CD14-positive monocyte (primary cell): ENCODE measurements at regions not wholly inside any gene's neighbourhood (a gene's known extent, or its start where the extent isn't known, plus 50 kb on each side); places are given as distances from the start of the nearest gene placed in this dataset.

Experiments used
- DNase-seq, 3 donors: peaks; one replicate each; pipeline ENCODE4 v3.0.0-alpha.2; 2011 to 2022
- H2AFZ ChIP-seq: 2 replicates; pipeline ENCODE4 v1.6.0; 2012; ENCODE audit warnings: mild to moderate bottlenecking, low read depth, low read length, inconsistent platforms; ENCODE audit not compliant: insufficient read depth, poor library complexity, severe bottlenecking
- H3K27ac ChIP-seq, 2 donors: 1 replicate in 1 of 2; 2 replicates in 1 of 2; pipeline ENCODE4 v1.5.1; 2012 to 2013; ENCODE audit warnings: low read length in 2 of 2, control low read depth in 1 of 2, inconsistent platforms in 1 of 2, low read depth in 1 of 2, mild to moderate bottlenecking in 1 of 2
- H3K27me3 ChIP-seq, 2 donors: one replicate each; pipeline versions ENCODE4 v1.6.0 to v1.6.1; 2011 to 2013; ENCODE audit warnings: low read length in 2 of 2; ENCODE audit not compliant: control insufficient read depth in 2 of 2, insufficient read depth in 2 of 2
- H3K36me3 ChIP-seq, 2 donors: replicated peaks in 1 of 2; 1 replicate in 1 of 2; 2 replicates in 1 of 2; pipeline versions ENCODE4 v1.5.1 to v1.6.1; 2012 to 2013; ENCODE audit warnings: low read length in 2 of 2, control low read depth in 1 of 2, inconsistent platforms in 1 of 2, mild to moderate bottlenecking in 1 of 2; ENCODE audit not compliant: insufficient read depth in 2 of 2, control insufficient read depth in 1 of 2
- H3K4me1 ChIP-seq, 2 donors: 1 replicate in 1 of 2; 2 replicates in 1 of 2; pipeline versions ENCODE4 v1.5.1 to v1.6.1; 2012 to 2013; ENCODE audit warnings: low read length in 2 of 2, control low read depth in 1 of 2, inconsistent platforms in 1 of 2, mild to moderate bottlenecking in 1 of 2, moderate library complexity in 1 of 2; ENCODE audit not compliant: insufficient read depth in 2 of 2, control insufficient read depth in 1 of 2
- H3K4me2 ChIP-seq: replicated peaks from 2 replicates; pipeline ENCODE3; 2012; ENCODE audit warnings: low read length, moderate library complexity, mild to moderate bottlenecking; ENCODE audit not compliant: poor library complexity, severe bottlenecking; ENCODE audit errors: extremely low read depth
- H3K4me3 ChIP-seq, 3 experiments: fragments of 200-600 bp in 1 of 3; sonication (generic) in 1 of 3; replicated peaks in 1 of 3; 1 replicate in 2 of 3; 2 replicates in 1 of 3; pipeline ENCODE4 v1.5.1; 2011 to 2013; ENCODE audit warnings: low read length in 3 of 3, mild to moderate bottlenecking in 3 of 3, control low read depth in 2 of 3, low read depth in 2 of 3, inconsistent platforms in 1 of 3, moderate library complexity in 1 of 3
- H3K79me2 ChIP-seq: 2 replicates; pipeline ENCODE4 v1.6.0; 2012; ENCODE audit warnings: mild to moderate bottlenecking, control low read depth, inconsistent platforms, low read length, moderate library complexity; ENCODE audit not compliant: insufficient read depth
- H3K9ac ChIP-seq: 2 replicates; pipeline ENCODE4 v1.6.0; 2017; ENCODE audit warnings: low read length, mild to moderate bottlenecking; ENCODE audit not compliant: insufficient read depth, poor library complexity, severe bottlenecking
- H3K9me3 ChIP-seq, 2 donors: replicated peaks in 1 of 2; 1 replicate in 1 of 2; 2 replicates in 1 of 2; pipeline versions ENCODE4 v1.5.1 to v1.6.1; 2012 to 2013; ENCODE audit warnings: low read length in 2 of 2, control low read depth in 1 of 2; ENCODE audit not compliant: control insufficient read depth in 1 of 2, insufficient read depth in 1 of 2
- H4K20me1 ChIP-seq: 2 replicates; pipeline ENCODE4 v1.6.0; 2012; ENCODE audit warnings: mild to moderate bottlenecking, low read length, control low read depth, moderate library complexity; ENCODE audit not compliant: insufficient read depth
- H3K27ac Mint-ChIP-seq, 7 donors: one replicate each; pipeline ENCODE4 v1.8.0; 2020; ENCODE audit warnings: mild to moderate bottlenecking in 7 of 7, mixed read lengths in 7 of 7, moderate library complexity in 6 of 7, inconsistent platforms in 2 of 7
- H3K27me3 Mint-ChIP-seq, 3 donors: one replicate each; pipeline ENCODE4 v1.8.0; 2021 to 2022; ENCODE audit warnings: low read depth in 3 of 3, mild to moderate bottlenecking in 3 of 3, mixed read lengths in 3 of 3, moderate library complexity in 3 of 3, inconsistent platforms in 1 of 3
- H3K36me3 Mint-ChIP-seq, 2 donors: one replicate each; pipeline ENCODE4 v1.8.0; 2020; ENCODE audit warnings: mixed read lengths in 2 of 2, inconsistent platforms in 1 of 2, mild to moderate bottlenecking in 1 of 2
- H3K4me1 Mint-ChIP-seq: one replicate; pipeline ENCODE4 v1.8.0; 2020; ENCODE audit warnings: mild to moderate bottlenecking, mixed read lengths
- H3K4me3 Mint-ChIP-seq, 2 donors: one replicate each; pipeline ENCODE4 v1.8.0; 2020; ENCODE audit warnings: mild to moderate bottlenecking in 2 of 2, mixed read lengths in 2 of 2, moderate library complexity in 1 of 2
- H3K9me3 Mint-ChIP-seq, 7 donors: one replicate each; pipeline ENCODE4 v1.8.0; 2020 to 2022; ENCODE audit warnings: mixed read lengths in 7 of 7, mild to moderate bottlenecking in 6 of 7, moderate library complexity in 6 of 7, inconsistent platforms in 2 of 7
- CTCF ChIP-seq: fragments of 200-600 bp; IDR thresholded peaks from one replicate; pipeline ENCODE4 v1.8.0; 2022; ENCODE audit warnings: antibody characterized with exemption, mild to moderate bottlenecking
- WGBS: methylation state at CpG from one replicate; pipeline ENCODE4 v1.1.5; 2013; ENCODE audit warnings: missing lambda C conversion rate; ENCODE audit not compliant: insufficient coverage; 5-methylcytosine and 5-hydroxymethylcytosine counted together
- intact Hi-C, 2 donors: fragments of 100-400 bp; cut with micrococcal nuclease; formaldehyde crosslinking; loops; one replicate each; pipeline versions ENCODE4 v1.15.0 to v1.15.1; 2023

GRCh38 chr1:2867087-2867425 lies 65.6 kb upstream of the TTC34 start:
- Histone ChIP-seq H3K79me2 (no peaks in the 10 kb centered on the region), H3K9ac (no peak overlapping the region), H4K20me1 (no peaks in the 10 kb centered on the region), H3K36me3 (no peaks in the 10 kb centered on the region), H2AFZ (no peak overlapping the region), H3K4me1 (no peaks in the 10 kb centered on the region), H3K4me3 (no peak overlapping the region), H3K27ac (no peak overlapping the region), H3K27me3 (no peaks in the 10 kb centered on the region), H3K9me3 (peaks cover 13 to 21% of the 10 kb centered on the region in 2 donors), H3K4me2 (no peak overlapping the region)
- DNase-seq: no peak
- intact Hi-C loops: no loop called here
- WGBS: 96% methylated on average over 11 of the region's 11 CpGs
- no peak overlapping the region for H3K27ac Mint-ChIP-seq
- no peak for TF ChIP-seq CTCF
- peaks cover 14 to 19% (median 16%) of the 10 kb centered on the region in 7 donors for H3K9me3 Mint-ChIP-seq
- H3K4me1 Mint-ChIP-seq: no peaks in the 10 kb centered on the region
- H3K36me3 Mint-ChIP-seq: no peaks in the 10 kb centered on the region
- H3K4me3 Mint-ChIP-seq: no peak overlapping the region
- peaks cover 2 to 20% (median 2%) of the 10 kb centered on the region in 3 donors for H3K27me3 Mint-ChIP-seq

GRCh38 chr1:2867861-2868260 lies 66.4 kb upstream of the TTC34 start:
- no peak overlapping the region for H3K27ac Mint-ChIP-seq
- Histone ChIP-seq H3K36me3 (no peaks in the 10 kb centered on the region), H4K20me1 (no peaks in the 10 kb centered on the region), H3K4me2 (no peak overlapping the region), H3K4me3 (no peak overlapping the region), H2AFZ (no peak overlapping the region), H3K4me1 (no peaks in the 10 kb centered on the region), H3K79me2 (no peaks in the 10 kb centered on the region), H3K9me3 (peaks cover 13 to 25% of the 10 kb centered on the region in 2 donors), H3K27ac (no peak overlapping the region), H3K9ac (no peak overlapping the region), H3K27me3 (no peaks in the 10 kb centered on the region)
- intact Hi-C loops: no loop called here
- DNase-seq: no peak
- no peak for TF ChIP-seq CTCF
- H3K27me3 Mint-ChIP-seq: peaks cover 2 to 20% (median 2%) of the 10 kb centered on the region in 3 donors
- 71% methylated on average over 8 of the region's 10 CpGs for WGBS
- no peak overlapping the region for H3K4me3 Mint-ChIP-seq
- no peaks in the 10 kb centered on the region for H3K36me3 Mint-ChIP-seq
- H3K4me1 Mint-ChIP-seq: no peaks in the 10 kb centered on the region
- peaks cover 18 to 26% (median 22%) of the 10 kb centered on the region in 7 donors for H3K9me3 Mint-ChIP-seq
